ENCODE measurements at regions not wholly inside any gene's neighbourhood (a gene's known extent, or its start where the extent isn't known, plus 50 kb on each side); places are given as distances from the start of the nearest gene placed in this dataset.

DNA sequence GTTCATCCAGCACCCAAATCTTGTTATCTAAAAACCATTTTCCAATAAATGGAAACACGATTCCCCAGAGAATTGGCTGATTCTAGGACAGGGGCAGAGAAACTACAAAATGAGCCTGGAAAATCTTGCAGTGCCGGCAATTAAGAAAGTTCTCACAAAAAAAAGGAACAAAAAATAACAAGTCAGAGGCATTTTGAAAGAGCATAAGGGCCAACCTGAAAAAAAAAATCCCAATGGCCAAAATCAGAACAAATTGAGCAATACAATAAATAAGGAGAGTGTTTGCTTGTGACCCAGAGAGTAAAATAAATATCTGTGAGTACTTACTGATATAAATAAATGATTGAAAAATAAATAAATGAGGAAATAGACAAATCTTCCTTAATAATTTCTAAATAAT, 55.1 kb upstream of the S1PR3 start:
- Histone ChIP-seq H3K14ac (ENCODE audit: insufficient read depth, low read length) (no peak overlapping the region), H3K23me2 (ENCODE audit: insufficient read length, low read depth, low read length, poor library complexity, severe bottlenecking) (no peaks in the 10 kb centered on the region), H2BK120ac (ENCODE audit: low read depth, low read length, poor library complexity, severe bottlenecking) (no peak overlapping the region), H2AFZ (ENCODE audit: low read length) (no peak overlapping the region), H3K18ac (ENCODE audit: insufficient read length, low read depth, low read length) (no peak overlapping the region), H3K4ac (ENCODE audit: low read depth, low read length) (no peak overlapping the region), H3K27me3 (ENCODE audit: insufficient read depth, low read length) (no peaks in the 10 kb centered on the region), H2BK5ac (ENCODE audit: insufficient read length, low read length) (no peak overlapping the region), H3K27ac (ENCODE audit: insufficient read length, low read depth, low read length) (no peak overlapping the region), H2BK20ac (ENCODE audit: low read depth, low read length, poor library complexity, severe bottlenecking) (no peak overlapping the region), H3K4me2 (ENCODE audit: insufficient read depth, insufficient read length, low read length) (no peak overlapping the region), H3T11ph (ENCODE audit: low read length) (no peak overlapping the region), H3K79me1 (ENCODE audit: insufficient read depth, low read depth, low read length, poor library complexity, severe bottlenecking) (no peaks in the 10 kb centered on the region), H3K9me3 (ENCODE audit: control insufficient read depth, low read depth, low read length) (no peaks in the 10 kb centered on the region), H4K91ac (ENCODE audit: insufficient read length, low read depth, low read length) (no peak overlapping the region), H4K20me1 (ENCODE audit: control insufficient read depth, insufficient read depth, insufficient read length) (no peaks in the 10 kb centered on the region), H3K23ac (ENCODE audit: insufficient read length, low read depth, low read length) (no peak overlapping the region), H3K4me1 (ENCODE audit: insufficient read depth, low read length) (no peaks in the 10 kb centered on the region), H2BK12ac (ENCODE audit: insufficient read length, low read depth, low read length) (no peak overlapping the region), H2BK15ac (ENCODE audit: low read depth, low read length) (no peak overlapping the region), H3K9ac (ENCODE audit: extremely low read depth, insufficient read length, low read length) (no peak overlapping the region), H3K79me2 (ENCODE audit: insufficient read depth, low read length) (no peaks in the 10 kb centered on the region), H4K8ac (replicated peaks; ENCODE audit: insufficient read length, low read depth, low read length) (no peak overlapping the region), H2AK5ac (ENCODE audit: insufficient read length, low read length) (no peak overlapping the region), H3K56ac (ENCODE audit: insufficient read length, low read depth, low read length) (no peak overlapping the region), H4K5ac (ENCODE audit: insufficient read length, low read depth, low read length) (no peak overlapping the region)
- H3K4me1 Mint-ChIP-seq = 0 out of 4 replicates have a peak, but pooled peaks cover 0 to 5% of the 10 kb centered on the region in 2 experiments
- peak overlapping the region in 1 of 3 experiments; percentile 70; a peak in 1 of 7 replicates for H3K27ac Mint-ChIP-seq
- no peaks in the 10 kb centered on the region; the same call in none of the 2 replicates for H3K27me3 Mint-ChIP-seq (ENCODE audit: low read depth)
- no peak overlapping the region for H3K4me3 Mint-ChIP-seq
- peaks cover 9 to 19% of the 10 kb centered on the region in 2 experiments for H3K9me3 Mint-ChIP-seq
- TF ChIP-seq, protein P1, sequence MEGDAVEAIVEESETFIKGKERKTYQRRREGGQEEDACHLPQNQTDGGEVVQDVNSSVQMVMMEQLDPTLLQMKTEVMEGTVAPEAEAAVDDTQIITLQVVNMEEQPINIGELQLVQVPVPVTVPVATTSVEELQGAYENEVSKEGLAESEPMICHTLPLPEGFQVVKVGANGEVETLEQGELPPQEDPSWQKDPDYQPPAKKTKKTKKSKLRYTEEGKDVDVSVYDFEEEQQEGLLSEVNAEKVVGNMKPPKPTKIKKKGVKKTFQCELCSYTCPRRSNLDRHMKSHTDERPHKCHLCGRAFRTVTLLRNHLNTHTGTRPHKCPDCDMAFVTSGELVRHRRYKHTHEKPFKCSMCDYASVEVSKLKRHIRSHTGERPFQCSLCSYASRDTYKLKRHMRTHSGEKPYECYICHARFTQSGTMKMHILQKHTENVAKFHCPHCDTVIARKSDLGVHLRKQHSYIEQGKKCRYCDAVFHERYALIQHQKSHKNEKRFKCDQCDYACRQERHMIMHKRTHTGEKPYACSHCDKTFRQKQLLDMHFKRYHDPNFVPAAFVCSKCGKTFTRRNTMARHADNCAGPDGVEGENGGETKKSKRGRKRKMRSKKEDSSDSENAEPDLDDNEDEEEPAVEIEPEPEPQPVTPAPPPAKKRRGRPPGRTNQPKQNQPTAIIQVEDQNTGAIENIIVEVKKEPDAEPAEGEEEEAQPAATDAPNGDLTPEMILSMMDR (conservative IDR thresholded peaks at IDR 0.05) = no peak
- 0 out of 7 replicates have a peak, but pooled peaks cover 2 to 9% (median 5%) of the 10 kb centered on the region in 3 experiments for H3K36me3 Mint-ChIP-seq (ENCODE audit: insufficient read depth in 1 of 3, low read depth in 3 of 3)
- no peak for DNase-seq
- WGBS (ENCODE audit: extremely low coverage, insufficient read length, low lambda C conversion rate) = no CpG with 5 or more reads among the region's 2 CpGs

All from H9 (cell line).